Activated CD8-positive, alpha-beta T cell treated with anti-CD3 and anti-CD28 coated beads, Interleukin-2, amount 10 ng/mL, durations not matched to agents 7 days and 5 days (primary cell): ENCODE measurements at regions not wholly inside any gene's neighbourhood (a gene's known extent, or its start where the extent isn't known, plus 50 kb on each side); places are given as distances from the start of the nearest gene placed in this dataset.

Experiments used
- ATAC-seq: fragments of 150-1000 bp; cut with Tn5 transposase; one replicate; pipeline ENCODE4 v1.10.0; 2021; ENCODE audit warnings: moderate library complexity
- CTCF ChIA-PET: fragments of 350-600 bp; sonication (Branson Sonifier 250); formaldehyde crosslinking; loops from one replicate; lab custom pipeline; 2021; ENCODE audit warnings: antibody characterized with exemption; lab: Charles Lee
- POLR2A ChIA-PET: fragments of 350-600 bp; sonication (Branson Sonifier 250); formaldehyde crosslinking; loops from one replicate; lab custom pipeline; 2021; ENCODE audit warnings: antibody characterized with exemption; lab: Charles Lee
- DNase-seq: peaks from one replicate; pipeline ENCODE4 v3.0.0-alpha.2; 2020
- H3K27ac Mint-ChIP-seq: one replicate; pipeline ENCODE4 v1.8.0; 2021; ENCODE audit warnings: mild to moderate bottlenecking, mixed read lengths
- H3K27me3 Mint-ChIP-seq: one replicate; pipeline ENCODE4 v1.8.0; 2021; ENCODE audit warnings: low read depth, mixed read lengths
- H3K36me3 Mint-ChIP-seq: one replicate; pipeline ENCODE4 v1.8.0; 2021; ENCODE audit warnings: low read depth, mixed read lengths
- H3K4me1 Mint-ChIP-seq: one replicate; pipeline ENCODE4 v1.8.0; 2021; ENCODE audit warnings: low read depth, mixed read lengths
- H3K4me3 Mint-ChIP-seq: one replicate; pipeline ENCODE4 v1.8.0; 2021; ENCODE audit warnings: mild to moderate bottlenecking, mixed read lengths
- H3K9me3 Mint-ChIP-seq: one replicate; pipeline ENCODE4 v1.8.0; 2022; ENCODE audit warnings: mixed read lengths; ENCODE audit not compliant: insufficient read depth

GRCh38 chr9:26033336-26033735 lies 355.1 kb upstream of the TUSC1 start:
- Mint-ChIP-seq H3K4me3 (no peak overlapping the region), H3K4me1 (no peaks in the 10 kb centered on the region), H3K27me3 (no peaks in the 10 kb centered on the region), H3K27ac (no peak overlapping the region), H3K36me3 (no peaks in the 10 kb centered on the region), H3K9me3 (peaks cover 21% of the 10 kb centered on the region)
- ATAC-seq (no peak), DNase-seq (no peak)
- POLR2A ChIA-PET: no interaction called here
- CTCF ChIA-PET: no interaction called here

- ChIA-PET POLR2A (no interaction called here), CTCF (no interaction called here)
- DNase-seq (no peak), ATAC-seq (no peak)
- H3K4me1 Mint-ChIP-seq: no peaks in the 10 kb centered on the region
- H3K36me3 Mint-ChIP-seq: no peaks in the 10 kb centered on the region
- H3K4me3 Mint-ChIP-seq: no peak overlapping the region
- H3K27ac Mint-ChIP-seq: no peak overlapping the region
- H3K9me3 Mint-ChIP-seq: peaks cover 9% of the 10 kb centered on the region
- H3K27me3 Mint-ChIP-seq: no peaks in the 10 kb centered on the region
Measured at GRCh38 chr9:26026423-26027100, 348.3 kb upstream of the TUSC1 start.

GRCh38 chr9:26013199-26013598 lies 335.0 kb upstream of the TUSC1 start:
- H3K27me3 Mint-ChIP-seq: no peaks in the 10 kb centered on the region
- no peak overlapping the region for H3K4me3 Mint-ChIP-seq
- peaks cover 9% of the 10 kb centered on the region for H3K9me3 Mint-ChIP-seq
- ChIA-PET CTCF (no interaction called here), POLR2A (no interaction called here)
- ATAC-seq: no peak
- H3K4me1 Mint-ChIP-seq: no peaks in the 10 kb centered on the region
- no peak overlapping the region for H3K27ac Mint-ChIP-seq
- H3K36me3 Mint-ChIP-seq: no peaks in the 10 kb centered on the region
- DNase-seq: no peak

GRCh38 chr9:26012797-26013196 lies 334.6 kb upstream of the TUSC1 start:
- POLR2A ChIA-PET: no interaction called here

GRCh38 chr9:25994605-25995004 lies 316.4 kb upstream of the TUSC1 start:
- Mint-ChIP-seq H3K4me1 (no peaks in the 10 kb centered on the region), H3K27ac (no peak overlapping the region), H3K9me3 (peaks cover 11% of the 10 kb centered on the region), H3K4me3 (no peak overlapping the region), H3K36me3 (no peaks in the 10 kb centered on the region), H3K27me3 (no peaks in the 10 kb centered on the region)
- DNase-seq: no peak
- ChIA-PET CTCF (no interaction called here), POLR2A (no interaction called here)
- no peak for ATAC-seq

More at GRCh38 chr9:26012797-26013196, 334.6 kb upstream of the TUSC1 start:
- ATAC-seq (no peak), DNase-seq (no peak)
- no peaks in the 10 kb centered on the region for H3K36me3 Mint-ChIP-seq
- H3K4me3 Mint-ChIP-seq: no peak overlapping the region
- H3K27ac Mint-ChIP-seq: no peak overlapping the region
- H3K27me3 Mint-ChIP-seq: no peaks in the 10 kb centered on the region
- CTCF ChIA-PET: no interaction called here
- peaks cover 5% of the 10 kb centered on the region for H3K9me3 Mint-ChIP-seq
- H3K4me1 Mint-ChIP-seq: no peaks in the 10 kb centered on the region

GRCh38 chr9:25990376-25990775 lies 312.1 kb upstream of the TUSC1 start:
- no peak for ATAC-seq
- no peak for DNase-seq
- H3K4me3 Mint-ChIP-seq: no peak overlapping the region
- POLR2A ChIA-PET: no interaction called here
- H3K9me3 Mint-ChIP-seq: peaks cover 13% of the 10 kb centered on the region
- no peaks in the 10 kb centered on the region for H3K36me3 Mint-ChIP-seq
- H3K4me1 Mint-ChIP-seq: no peaks in the 10 kb centered on the region
- no peaks in the 10 kb centered on the region for H3K27me3 Mint-ChIP-seq
- CTCF ChIA-PET: no interaction called here
- H3K27ac Mint-ChIP-seq: no peak overlapping the region

GRCh38 chr9:25975667-25976066 lies 297.4 kb upstream of the TUSC1 start:
- H3K27me3 Mint-ChIP-seq: no peaks in the 10 kb centered on the region
- no peak overlapping the region for H3K4me3 Mint-ChIP-seq
- DNase-seq: no peak
- H3K27ac Mint-ChIP-seq: no peak overlapping the region
- no peaks in the 10 kb centered on the region for H3K4me1 Mint-ChIP-seq
- ChIA-PET POLR2A (no interaction called here), CTCF (no interaction called here)
- H3K36me3 Mint-ChIP-seq: no peaks in the 10 kb centered on the region
- H3K9me3 Mint-ChIP-seq: no peaks in the 10 kb centered on the region
- ATAC-seq: no peak

- DNase-seq: peak; percentile 21
- no peaks in the 10 kb centered on the region for H3K27me3 Mint-ChIP-seq
- ATAC-seq: no peak
- H3K27ac Mint-ChIP-seq: no peak overlapping the region
- H3K4me3 Mint-ChIP-seq: no peak overlapping the region
- CTCF ChIA-PET: no interaction called here
- POLR2A ChIA-PET: no interaction called here
- H3K4me1 Mint-ChIP-seq: no peaks in the 10 kb centered on the region
- no peaks in the 10 kb centered on the region for H3K9me3 Mint-ChIP-seq
- H3K36me3 Mint-ChIP-seq: no peaks in the 10 kb centered on the region
Measured at GRCh38 chr9:25964239-25964638, 286.0 kb upstream of the TUSC1 start.

GRCh38 chr9:25960178-25960577 lies 281.9 kb upstream of the TUSC1 start:
- DNase-seq (no peak), ATAC-seq (no peak)
- no peaks in the 10 kb centered on the region for H3K36me3 Mint-ChIP-seq

GRCh38 chr9:25954209-25954608 lies 276.0 kb upstream of the TUSC1 start:
- Mint-ChIP-seq H3K4me3 (no peak overlapping the region), H3K27ac (no peak overlapping the region), H3K36me3 (no peaks in the 10 kb centered on the region), H3K9me3 (peaks cover 24% of the 10 kb centered on the region), H3K27me3 (no peaks in the 10 kb centered on the region), H3K4me1 (no peaks in the 10 kb centered on the region)
- no peak for ATAC-seq
- no peak for DNase-seq
- POLR2A ChIA-PET: no interaction called here
- CTCF ChIA-PET: no interaction called here

More at GRCh38 chr9:25960178-25960577, 281.9 kb upstream of the TUSC1 start:
- H3K9me3 Mint-ChIP-seq: peaks cover 8% of the 10 kb centered on the region
- no peak overlapping the region for H3K27ac Mint-ChIP-seq
- POLR2A ChIA-PET: no interaction called here
- no peaks in the 10 kb centered on the region for H3K27me3 Mint-ChIP-seq
- CTCF ChIA-PET: no interaction called here
- no peak overlapping the region for H3K4me3 Mint-ChIP-seq
- no peaks in the 10 kb centered on the region for H3K4me1 Mint-ChIP-seq

- Mint-ChIP-seq H3K36me3 (no peaks in the 10 kb centered on the region), H3K27ac (no peak overlapping the region), H3K27me3 (no peaks in the 10 kb centered on the region), H3K9me3 (peaks cover 34% of the 10 kb centered on the region), H3K4me3 (no peak overlapping the region), H3K4me1 (no peaks in the 10 kb centered on the region)
- ChIA-PET CTCF (no interaction called here), POLR2A (no interaction called here)
- DNase-seq (no peak), ATAC-seq (no peak)
Measured at GRCh38 chr9:25948182-25948581, 269.9 kb upstream of the TUSC1 start.

GRCh38 chr9:25939126-25939525 lies 260.9 kb upstream of the TUSC1 start:
- ChIA-PET POLR2A (no interaction called here), CTCF (no interaction called here)
- Mint-ChIP-seq H3K27ac (no peak overlapping the region), H3K27me3 (no peaks in the 10 kb centered on the region), H3K4me3 (no peak overlapping the region), H3K9me3 (peaks cover 6% of the 10 kb centered on the region), H3K4me1 (no peaks in the 10 kb centered on the region), H3K36me3 (no peaks in the 10 kb centered on the region)
- no peak for DNase-seq
- ATAC-seq: no peak

GRCh38 chr9:25936031-25936430 lies 257.8 kb upstream of the TUSC1 start:
- Mint-ChIP-seq H3K9me3 (peaks cover 13% of the 10 kb centered on the region), H3K36me3 (no peaks in the 10 kb centered on the region), H3K4me1 (no peaks in the 10 kb centered on the region), H3K27me3 (no peaks in the 10 kb centered on the region), H3K4me3 (no peak overlapping the region), H3K27ac (no peak overlapping the region)
- ATAC-seq (no peak), DNase-seq (no peak)
- CTCF ChIA-PET: no interaction called here
- POLR2A ChIA-PET: no interaction called here
